Neuron (in vitro differentiated cells): ENCODE measurements at regions not wholly inside any gene's neighbourhood (a gene's known extent, or its start where the extent isn't known, plus 50 kb on each side); places are given as distances from the start of the nearest gene placed in this dataset.
"Not testable (repeated sequence)": the region's sequence is repeated elsewhere in the genome, so short reads cannot be mapped to it uniquely, and the experiment has no call there.

Experiments
- H2AFZ ChIP-seq: one replicate; pipeline ENCODE4 v1.6.1; 2013; ENCODE audit warnings: low read depth, mild to moderate bottlenecking, inconsistent platforms, low read length, moderate library complexity
- H3K27me3 ChIP-seq: one replicate; pipeline ENCODE4 v1.6.1; 2013; ENCODE audit warnings: low read length; ENCODE audit not compliant: insufficient read depth
- H3K36me3 ChIP-seq: one replicate; pipeline ENCODE4 v1.6.1; 2013; ENCODE audit warnings: low read length; ENCODE audit not compliant: insufficient read depth
- H3K4me1 ChIP-seq: one replicate; pipeline ENCODE4 v1.6.1; 2013; ENCODE audit warnings: low read length; ENCODE audit not compliant: insufficient read depth
- H3K4me3 ChIP-seq: 2 replicates; pipeline ENCODE4 v1.5.1; 2013; ENCODE audit warnings: mild to moderate bottlenecking, low read length, moderate library complexity
- H3K9me3 ChIP-seq: one replicate; pipeline ENCODE4 v1.6.1; 2013; ENCODE audit warnings: low read length

DNA sequence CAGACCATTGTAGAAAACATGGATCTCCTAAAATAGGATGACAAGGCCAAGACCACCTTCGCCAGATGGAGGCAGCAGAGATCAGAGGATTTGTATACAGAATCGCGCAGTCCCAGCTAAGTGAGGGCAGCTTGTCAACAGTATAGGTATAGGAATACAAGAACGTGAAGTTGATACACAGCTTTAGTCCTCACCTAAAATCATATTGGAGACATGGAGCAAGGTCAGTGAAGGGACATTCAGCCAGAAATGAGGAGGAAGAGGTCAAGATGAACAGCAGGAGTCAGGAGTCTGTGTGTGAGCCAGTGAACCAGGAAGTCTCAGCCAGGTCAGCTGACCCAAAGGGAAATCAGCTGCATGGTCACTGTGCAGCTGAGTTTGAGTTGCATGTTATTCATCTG, 263.4 kb upstream of the PRKCQ start:
- H3K4me3 ChIP-seq, result no peak overlapping the region
- H3K36me3 ChIP-seq, result no peaks in the 10 kb centered on the region
- no peak overlapping the region for H2AFZ ChIP-seq
- H3K4me1 ChIP-seq, result no peaks in the 10 kb centered on the region
- H3K27me3 ChIP-seq, result no peaks in the 10 kb centered on the region
- no peaks in the 10 kb centered on the region for H3K9me3 ChIP-seq

DNA sequence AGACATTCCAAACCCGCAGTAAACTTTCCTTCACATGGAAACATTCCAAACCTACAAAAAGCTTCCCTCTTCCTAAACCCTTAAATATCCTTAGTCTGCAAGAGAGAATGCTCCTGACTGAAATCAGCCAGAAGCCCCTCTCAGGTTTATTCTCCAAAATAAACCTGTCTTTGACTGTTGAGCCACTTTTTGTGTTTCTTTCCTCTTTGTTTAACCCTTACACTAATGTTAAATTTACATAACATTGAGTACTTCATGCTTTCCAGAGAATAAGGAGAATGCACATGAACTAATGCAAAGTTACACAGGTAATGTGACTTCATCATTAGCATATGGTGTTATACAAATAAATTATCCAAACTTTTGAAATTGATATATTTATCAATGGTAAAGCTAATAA, 262.6 kb upstream of the PRKCQ start:
- no peaks in the 10 kb centered on the region for H3K36me3 ChIP-seq
- H3K9me3 ChIP-seq, result no peaks in the 10 kb centered on the region
- no peaks in the 10 kb centered on the region for H3K4me1 ChIP-seq
- H3K4me3 ChIP-seq, result no peak overlapping the region
- H2AFZ ChIP-seq, result no peak overlapping the region
- no peaks in the 10 kb centered on the region for H3K27me3 ChIP-seq

DNA sequence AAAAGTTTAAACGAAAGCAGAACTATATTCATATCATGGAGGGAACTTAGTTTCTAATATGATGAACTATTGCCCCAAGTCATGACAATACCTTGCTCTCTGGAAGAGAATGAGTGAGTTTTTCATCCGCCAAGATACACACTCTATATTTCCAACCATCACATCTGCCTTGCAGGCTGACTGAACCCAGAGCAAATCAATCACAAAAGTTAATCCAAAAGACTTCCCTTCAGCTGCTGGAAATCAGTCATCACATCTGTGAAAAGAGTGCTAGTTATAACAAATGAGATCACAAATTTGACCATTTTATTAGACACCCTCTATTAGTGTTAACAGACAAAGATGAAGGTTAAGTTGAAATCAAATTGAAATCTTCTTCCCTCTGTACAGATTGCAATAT, 261.7 kb upstream of the PRKCQ start:
- Histone ChIP-seq H3K27me3 (no peaks in the 10 kb centered on the region), H3K4me3 (no peak overlapping the region), H3K9me3 (no peaks in the 10 kb centered on the region), H2AFZ (no peak overlapping the region), H3K4me1 (no peaks in the 10 kb centered on the region), H3K36me3 (no peaks in the 10 kb centered on the region)

DNA sequence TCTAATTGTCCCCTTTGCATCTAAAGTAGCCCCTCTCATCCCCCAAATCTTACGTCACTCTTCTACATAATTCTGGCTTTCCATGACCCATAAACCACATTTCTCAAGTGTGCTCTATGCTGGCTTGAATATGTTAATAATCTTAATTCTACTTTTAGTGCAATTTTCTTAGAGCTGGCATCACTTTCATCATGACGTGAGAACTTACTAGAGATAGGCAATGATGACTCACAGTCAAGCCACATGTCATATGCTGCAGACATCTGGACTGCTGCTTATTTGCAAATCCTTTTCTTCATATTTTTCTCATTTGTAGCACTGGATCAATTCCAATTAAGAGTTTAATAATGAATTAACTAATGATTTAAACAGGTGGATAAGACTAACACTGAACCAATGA, 260.7 kb upstream of the PRKCQ start:
- Histone ChIP-seq H3K27me3 (no peaks in the 10 kb centered on the region), H3K4me3 (no peak overlapping the region), H3K4me1 (no peaks in the 10 kb centered on the region), H3K36me3 (no peaks in the 10 kb centered on the region), H3K9me3 (no peaks in the 10 kb centered on the region), H2AFZ (no peak overlapping the region)

DNA sequence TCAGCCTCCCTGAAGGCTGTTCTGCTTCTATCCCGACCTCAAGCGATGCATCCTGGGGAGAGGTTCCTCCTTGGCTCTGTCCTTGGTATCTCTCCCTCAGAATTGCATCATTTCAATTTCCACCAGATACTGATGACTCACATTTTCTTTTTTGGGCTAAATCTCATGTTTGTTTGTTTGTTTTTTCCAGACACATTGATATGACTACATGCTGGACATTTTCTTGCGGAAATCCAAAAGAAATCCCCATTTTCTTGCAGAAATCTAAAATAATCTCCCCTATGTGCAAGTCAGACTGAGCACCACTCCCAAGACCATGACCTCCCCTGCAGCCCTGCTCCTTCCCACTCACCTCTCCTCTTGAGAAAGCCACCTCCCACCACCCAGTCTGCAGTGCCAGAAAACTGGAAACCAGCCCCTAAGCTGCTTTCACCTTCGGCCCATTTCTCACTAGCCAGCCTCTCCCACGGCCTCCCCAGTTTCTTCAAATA, 260.2 kb upstream of the PRKCQ start:
- no peaks in the 10 kb centered on the region for H3K27me3 ChIP-seq
- no peak overlapping the region for H2AFZ ChIP-seq
- no peaks in the 10 kb centered on the region for H3K9me3 ChIP-seq
- no peak overlapping the region for H3K4me3 ChIP-seq
- H3K36me3 ChIP-seq, result no peaks in the 10 kb centered on the region
- H3K4me1 ChIP-seq, result no peaks in the 10 kb centered on the region

DNA sequence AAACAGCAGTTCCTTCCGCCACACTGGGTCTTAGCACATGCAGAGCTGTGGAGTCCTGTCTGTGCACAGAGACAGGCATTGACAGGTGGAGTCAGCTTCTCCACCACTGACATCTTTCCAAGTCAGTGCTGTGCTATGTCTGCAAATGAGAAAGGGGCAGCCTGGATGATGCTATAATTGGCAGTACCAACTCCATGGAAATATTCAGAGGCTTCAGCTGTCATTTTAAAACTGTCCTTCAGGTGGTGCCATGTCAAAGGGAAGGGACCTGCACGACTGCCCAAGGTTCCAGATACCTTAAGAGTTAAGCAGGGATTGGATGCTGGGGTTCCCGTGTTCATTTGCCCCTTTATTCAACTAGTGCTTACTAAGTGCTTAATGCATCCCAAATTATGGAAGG, 258.0 kb upstream of the PRKCQ start:
- Histone ChIP-seq H3K27me3 (no peaks in the 10 kb centered on the region), H2AFZ (no peak overlapping the region), H3K36me3 (no peaks in the 10 kb centered on the region), H3K4me1 (no peaks in the 10 kb centered on the region), H3K4me3 (no peak overlapping the region), H3K9me3 (no peaks in the 10 kb centered on the region)

DNA sequence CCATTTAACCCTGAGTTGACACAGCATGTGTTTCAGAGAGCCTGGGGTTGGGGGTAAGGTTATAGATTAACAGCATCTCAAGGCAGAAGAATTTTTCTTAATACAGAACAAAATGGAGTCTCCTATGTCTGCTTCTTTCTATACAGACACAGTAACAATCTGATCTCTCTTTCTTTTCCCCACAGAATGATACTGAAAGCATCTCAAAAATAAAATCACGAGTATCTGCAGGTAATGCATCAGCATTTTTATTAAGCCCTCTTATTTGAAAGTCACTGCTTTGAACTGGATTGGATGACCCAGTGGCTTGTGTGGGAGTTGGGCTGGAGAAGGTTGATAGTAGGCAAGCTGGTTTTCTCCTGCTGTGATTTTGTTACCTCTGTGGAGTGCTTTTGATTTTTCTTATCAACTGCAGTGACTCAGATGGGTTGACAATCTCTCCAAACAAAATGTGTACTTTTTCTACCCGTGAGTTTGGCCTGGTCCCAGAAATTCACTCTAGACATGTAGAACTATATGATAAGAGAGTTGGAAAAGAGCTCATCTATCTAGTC, 253.5 kb upstream of the PRKCQ start:
- H3K9me3 ChIP-seq, result no peaks in the 10 kb centered on the region
- no peak overlapping the region for H3K4me3 ChIP-seq
- no peaks in the 10 kb centered on the region for H3K27me3 ChIP-seq
- no peaks in the 10 kb centered on the region for H3K36me3 ChIP-seq
- no peaks in the 10 kb centered on the region for H3K4me1 ChIP-seq
- H2AFZ ChIP-seq, result no peak overlapping the region

DNA sequence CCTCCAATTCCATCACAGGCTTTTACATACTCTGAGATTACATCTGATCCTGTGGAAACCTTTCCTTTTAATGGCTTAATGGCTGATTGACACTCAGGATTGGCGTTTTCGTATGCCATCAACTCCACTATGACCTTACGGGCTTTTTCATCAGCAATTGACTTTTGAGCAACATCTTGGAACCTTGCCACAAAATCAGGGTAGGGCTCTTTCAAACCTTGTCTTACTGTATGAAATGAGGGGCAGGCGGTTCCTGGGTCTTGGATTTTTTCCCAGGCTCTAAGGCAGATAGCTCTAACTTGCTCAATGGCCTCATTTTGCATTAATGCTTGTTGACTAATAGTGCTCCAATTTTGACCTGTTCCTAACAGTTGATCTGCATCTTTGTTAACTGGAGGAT, 250.9 kb upstream of the PRKCQ start:
- not testable (repeated sequence) for H3K4me3 ChIP-seq, H2AFZ ChIP-seq, H3K4me1 ChIP-seq, H3K27me3 ChIP-seq, H3K36me3 ChIP-seq, H3K9me3 ChIP-seq

DNA sequence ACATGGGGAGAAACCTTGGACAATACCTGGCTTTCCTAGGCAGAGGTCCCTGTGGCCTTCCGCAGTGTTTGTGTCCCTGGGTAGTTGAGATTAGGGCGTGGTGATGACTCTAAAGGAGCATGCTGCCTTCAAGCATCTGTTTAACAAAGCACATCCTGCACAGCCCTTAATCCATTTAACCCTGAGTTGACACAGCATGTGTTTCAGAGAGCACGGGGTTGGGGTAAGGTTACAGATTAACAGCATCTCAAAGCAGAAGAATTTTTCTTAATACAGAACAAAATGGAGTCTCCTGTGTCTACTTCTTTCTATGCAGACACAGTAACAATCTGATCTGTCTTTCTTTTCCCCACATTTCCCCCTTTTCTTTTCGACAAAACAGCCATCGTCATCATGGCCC, 244.7 kb upstream of the PRKCQ start:
- H3K36me3 ChIP-seq, H2AFZ ChIP-seq, H3K9me3 ChIP-seq, H3K4me1 ChIP-seq, H3K4me3 ChIP-seq, H3K27me3 ChIP-seq: not testable (repeated sequence)

DNA sequence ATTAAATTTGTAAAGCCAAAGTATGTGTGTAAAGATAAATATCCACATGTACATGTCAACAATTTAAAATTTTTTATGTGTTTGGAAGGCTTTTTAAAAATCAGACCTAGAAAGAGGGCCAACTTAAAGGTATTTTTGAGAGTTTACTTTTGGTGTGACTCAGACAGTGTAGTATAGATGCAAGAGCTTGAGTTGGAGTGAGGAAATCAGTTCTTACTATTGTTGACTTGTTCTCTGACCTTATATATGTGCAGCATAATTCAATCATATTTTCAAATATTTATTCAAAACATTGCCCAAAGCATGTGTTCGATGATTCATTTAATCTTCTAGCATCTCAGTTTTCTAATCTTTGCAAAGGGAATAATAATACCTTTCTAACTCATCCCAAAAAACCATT, 243.7 kb upstream of the PRKCQ start:
- Histone ChIP-seq H3K4me1 (no peaks in the 10 kb centered on the region), H3K27me3 (no peaks in the 10 kb centered on the region), H3K36me3 (no peaks in the 10 kb centered on the region), H3K9me3 (no peaks in the 10 kb centered on the region), H2AFZ (no peak overlapping the region), H3K4me3 (no peak overlapping the region)

DNA sequence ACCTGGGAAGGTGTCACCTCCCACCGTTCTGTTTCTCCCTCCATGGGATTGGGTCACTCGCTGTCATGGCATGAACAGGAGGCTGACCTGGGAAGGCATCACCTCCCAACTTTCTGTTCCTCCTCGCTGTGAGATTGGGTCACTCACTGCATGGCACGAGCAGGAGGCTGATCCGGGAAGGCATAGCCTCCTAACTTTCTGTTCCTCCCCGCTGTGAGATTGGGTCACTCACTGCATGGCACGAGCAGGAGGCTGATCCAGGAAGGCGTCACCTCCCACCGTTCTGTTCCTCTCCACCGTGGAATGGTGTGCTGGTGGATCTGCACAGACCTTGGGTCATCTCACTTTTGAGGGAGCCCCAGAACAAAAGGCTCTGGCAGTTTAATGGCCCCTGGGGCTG, 239.2 kb upstream of the PRKCQ start:
- H3K4me3 ChIP-seq, result no peak overlapping the region
- H3K9me3 ChIP-seq, result no peaks in the 10 kb centered on the region
- no peak overlapping the region for H2AFZ ChIP-seq
- no peaks in the 10 kb centered on the region for H3K36me3 ChIP-seq
- H3K27me3 ChIP-seq, result no peaks in the 10 kb centered on the region
- H3K4me1 ChIP-seq, result no peaks in the 10 kb centered on the region

DNA sequence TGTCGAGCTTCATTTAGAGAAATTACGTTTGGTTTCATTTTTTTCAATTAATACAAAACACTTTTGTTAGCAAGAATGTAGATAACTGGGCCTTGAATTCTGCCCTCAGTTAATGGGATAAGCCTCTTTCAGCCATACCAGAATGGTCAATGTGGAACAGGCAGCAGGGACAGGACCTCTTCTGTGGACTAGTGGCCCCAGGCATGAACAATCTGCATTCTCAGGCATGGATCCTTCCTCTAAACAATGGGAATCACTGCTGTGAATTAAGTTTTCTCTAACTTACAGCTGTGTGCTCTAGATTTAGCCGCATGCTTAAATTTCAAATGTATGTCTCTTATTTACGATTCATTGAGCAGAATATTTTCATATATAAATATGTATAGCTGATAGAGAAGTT, 237.7 kb upstream of the PRKCQ start:
- Histone ChIP-seq H2AFZ (no peak overlapping the region), H3K4me1 (no peaks in the 10 kb centered on the region)

DNA sequence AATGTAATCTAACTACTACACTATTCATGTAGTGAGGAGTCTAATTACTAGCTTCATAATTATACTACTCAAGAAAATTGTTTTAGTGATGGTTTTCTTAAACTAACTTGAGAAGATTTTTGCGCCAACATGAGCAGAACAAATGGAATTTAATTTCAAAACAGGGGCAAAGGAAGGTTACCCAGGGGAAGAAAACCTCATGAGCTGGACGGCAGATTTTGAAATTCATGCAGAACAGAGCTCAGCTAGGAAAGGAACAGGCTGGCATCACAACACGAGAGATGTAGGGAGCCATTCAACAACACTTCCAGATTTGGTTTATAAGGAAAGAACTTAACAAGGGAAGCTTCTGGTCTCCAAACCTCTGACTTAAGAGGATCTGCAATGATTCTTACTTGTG, 235.3 kb upstream of the PRKCQ start:
- no peak overlapping the region for H3K4me3 ChIP-seq
- H2AFZ ChIP-seq, result no peak overlapping the region
- H3K27me3 ChIP-seq, result no peaks in the 10 kb centered on the region
- H3K4me1 ChIP-seq, result no peaks in the 10 kb centered on the region
- no peaks in the 10 kb centered on the region for H3K36me3 ChIP-seq
- H3K9me3 ChIP-seq, result no peaks in the 10 kb centered on the region

More for the DNA sequence above, 237.7 kb upstream of the PRKCQ start:
- no peaks in the 10 kb centered on the region for H3K9me3 ChIP-seq
- H3K27me3 ChIP-seq, result no peaks in the 10 kb centered on the region
- no peak overlapping the region for H3K4me3 ChIP-seq
- no peaks in the 10 kb centered on the region for H3K36me3 ChIP-seq

DNA sequence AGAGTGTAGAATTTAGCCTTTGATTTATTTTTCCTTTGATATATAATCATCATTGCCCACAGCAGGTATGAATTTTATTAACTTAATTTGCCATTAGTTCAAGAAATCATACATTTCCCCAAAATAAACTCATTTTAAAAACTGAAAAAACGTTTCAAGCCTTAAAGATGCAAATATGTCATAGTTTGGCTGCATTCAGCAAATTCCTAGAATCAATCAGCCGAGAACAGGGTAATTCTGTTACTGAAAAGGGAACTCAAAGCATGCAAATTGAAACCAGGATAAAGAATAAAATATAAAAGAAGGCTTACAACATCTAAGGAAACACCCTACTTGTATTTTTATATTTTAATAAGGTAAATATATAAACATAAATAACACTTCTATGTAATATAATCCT, 233.8 kb upstream of the PRKCQ start:
- Histone ChIP-seq H3K36me3 (no peaks in the 10 kb centered on the region), H3K27me3 (no peaks in the 10 kb centered on the region), H3K4me3 (no peak overlapping the region), H2AFZ (no peak overlapping the region), H3K9me3 (no peaks in the 10 kb centered on the region), H3K4me1 (no peaks in the 10 kb centered on the region)
